ENCODE measurements at regions not wholly inside any gene's neighbourhood (a gene's known extent, or its start where the extent isn't known, plus 50 kb on each side); places are given as distances from the start of the nearest gene placed in this dataset.

DNA sequence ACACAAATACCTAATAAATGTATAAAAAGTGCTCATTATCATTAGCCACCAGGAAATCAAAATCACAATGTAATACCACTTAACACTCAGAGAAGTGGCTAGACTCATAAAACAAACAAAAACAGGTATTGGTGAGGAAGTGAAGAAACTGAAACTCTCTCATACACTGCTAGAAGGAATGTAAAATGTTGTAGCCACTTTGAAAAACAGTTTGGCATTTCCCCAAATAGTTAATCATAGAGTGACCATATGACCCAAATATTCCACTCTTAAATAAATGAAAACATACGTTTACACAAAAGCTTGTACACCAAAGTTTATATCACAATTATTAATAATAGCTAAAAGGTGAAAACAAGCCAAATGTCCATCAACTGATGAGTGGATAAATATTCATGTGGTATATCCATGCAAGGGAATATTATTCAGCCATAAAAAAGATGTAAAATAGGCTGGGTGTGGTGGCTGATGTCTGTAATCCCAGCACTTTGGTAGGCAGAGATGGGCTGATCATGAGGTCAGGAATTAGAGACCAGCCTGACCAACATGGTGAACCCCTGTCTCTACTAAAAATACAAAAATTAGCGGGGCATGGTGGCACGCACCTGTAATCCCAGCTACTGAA, 86.2 kb upstream of the COL5A2 start:
- intact Hi-C loops (cut with DNase I, micrococcal nuclease) = no loop called here
- Histone ChIP-seq H3K27ac (ENCODE audit: low read depth in 1 of 2, low read length in 2 of 2) (no peak overlapping the region), H3K4me3 (ENCODE audit: low read length) (no peak overlapping the region), H3K9me3 (ENCODE audit: control insufficient read depth in 1 of 2, insufficient read depth in 1 of 2, low read length in 2 of 2) (no peaks in the 10 kb centered on the region), H3K36me3 (ENCODE audit: insufficient read depth, low read length) (no peaks in the 10 kb centered on the region), H3K27me3 (ENCODE audit: control insufficient read depth in 1 of 2, insufficient read depth in 2 of 2, low read length in 2 of 2) (no peaks in the 10 kb centered on the region), H3K4me1 (ENCODE audit: insufficient read depth, low read length) (no peaks in the 10 kb centered on the region)
- ChIA-PET POLR2A (no interaction called here), CTCF (no interaction called here)
- TF ChIP-seq, protein P1, sequence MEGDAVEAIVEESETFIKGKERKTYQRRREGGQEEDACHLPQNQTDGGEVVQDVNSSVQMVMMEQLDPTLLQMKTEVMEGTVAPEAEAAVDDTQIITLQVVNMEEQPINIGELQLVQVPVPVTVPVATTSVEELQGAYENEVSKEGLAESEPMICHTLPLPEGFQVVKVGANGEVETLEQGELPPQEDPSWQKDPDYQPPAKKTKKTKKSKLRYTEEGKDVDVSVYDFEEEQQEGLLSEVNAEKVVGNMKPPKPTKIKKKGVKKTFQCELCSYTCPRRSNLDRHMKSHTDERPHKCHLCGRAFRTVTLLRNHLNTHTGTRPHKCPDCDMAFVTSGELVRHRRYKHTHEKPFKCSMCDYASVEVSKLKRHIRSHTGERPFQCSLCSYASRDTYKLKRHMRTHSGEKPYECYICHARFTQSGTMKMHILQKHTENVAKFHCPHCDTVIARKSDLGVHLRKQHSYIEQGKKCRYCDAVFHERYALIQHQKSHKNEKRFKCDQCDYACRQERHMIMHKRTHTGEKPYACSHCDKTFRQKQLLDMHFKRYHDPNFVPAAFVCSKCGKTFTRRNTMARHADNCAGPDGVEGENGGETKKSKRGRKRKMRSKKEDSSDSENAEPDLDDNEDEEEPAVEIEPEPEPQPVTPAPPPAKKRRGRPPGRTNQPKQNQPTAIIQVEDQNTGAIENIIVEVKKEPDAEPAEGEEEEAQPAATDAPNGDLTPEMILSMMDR (IDR thresholded peaks at IDR 0.05) = no peak
- DNase-seq (no peak), ATAC-seq (ENCODE audit: poor library complexity) (no peak)
- no peak overlapping the region for H3K27ac Mint-ChIP-seq
- no peaks in the 10 kb centered on the region for H3K27me3 Mint-ChIP-seq
- peaks cover 9% of the 10 kb centered on the region for H3K4me1 Mint-ChIP-seq (ENCODE audit: low read depth)
- H3K36me3 Mint-ChIP-seq (ENCODE audit: low read depth) = no peaks in the 10 kb centered on the region
- H3K9me3 Mint-ChIP-seq = peaks cover 3% of the 10 kb centered on the region
- H3K4me3 Mint-ChIP-seq = no peak overlapping the region

DNA sequence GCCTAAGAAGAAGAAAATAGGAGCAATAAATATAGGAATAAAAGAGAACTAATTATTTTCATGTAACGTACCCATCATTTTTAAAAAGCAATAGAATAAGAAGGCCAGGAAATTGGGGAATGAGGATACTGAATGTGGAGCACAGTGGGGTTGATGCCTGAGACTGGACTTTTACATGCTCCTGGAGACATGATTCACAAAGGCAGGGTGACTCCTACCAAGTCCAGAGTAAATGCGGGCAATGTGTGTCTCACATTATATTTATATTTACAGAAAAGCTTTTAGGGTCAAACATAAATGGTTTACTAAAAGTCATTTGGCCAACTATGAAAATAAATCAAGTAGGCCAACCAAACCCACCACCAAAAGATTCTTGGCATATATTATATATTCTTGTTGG, 87.9 kb upstream of the COL5A2 start:
- Mint-ChIP-seq H3K27me3 (no peaks in the 10 kb centered on the region), H3K27ac (no peak overlapping the region), H3K4me3 (no peak overlapping the region), H3K9me3 (peaks cover 5% of the 10 kb centered on the region), H3K4me1 (ENCODE audit: low read depth) (no peaks in the 10 kb centered on the region), H3K36me3 (ENCODE audit: low read depth) (no peaks in the 10 kb centered on the region)
- Histone ChIP-seq H3K27ac (ENCODE audit: low read depth in 1 of 2, low read length in 2 of 2) (no peak overlapping the region), H3K36me3 (ENCODE audit: insufficient read depth, low read length) (no peaks in the 10 kb centered on the region), H3K9me3 (ENCODE audit: control insufficient read depth in 1 of 2, insufficient read depth in 1 of 2, low read length in 2 of 2) (no peaks in the 10 kb centered on the region), H3K27me3 (ENCODE audit: control insufficient read depth in 1 of 2, insufficient read depth in 2 of 2, low read length in 2 of 2) (no peaks in the 10 kb centered on the region), H3K4me1 (ENCODE audit: insufficient read depth, low read length) (no peaks in the 10 kb centered on the region), H3K4me3 (ENCODE audit: low read length) (no peak overlapping the region)
- ATAC-seq (ENCODE audit: poor library complexity) (no peak), DNase-seq (no peak)
- TF ChIP-seq, protein P1 (IDR thresholded peaks at IDR 0.05) = no peak
- intact Hi-C loops (cut with DNase I, micrococcal nuclease) = no loop called here
- ChIA-PET CTCF (no interaction called here), POLR2A (no interaction called here)

DNA sequence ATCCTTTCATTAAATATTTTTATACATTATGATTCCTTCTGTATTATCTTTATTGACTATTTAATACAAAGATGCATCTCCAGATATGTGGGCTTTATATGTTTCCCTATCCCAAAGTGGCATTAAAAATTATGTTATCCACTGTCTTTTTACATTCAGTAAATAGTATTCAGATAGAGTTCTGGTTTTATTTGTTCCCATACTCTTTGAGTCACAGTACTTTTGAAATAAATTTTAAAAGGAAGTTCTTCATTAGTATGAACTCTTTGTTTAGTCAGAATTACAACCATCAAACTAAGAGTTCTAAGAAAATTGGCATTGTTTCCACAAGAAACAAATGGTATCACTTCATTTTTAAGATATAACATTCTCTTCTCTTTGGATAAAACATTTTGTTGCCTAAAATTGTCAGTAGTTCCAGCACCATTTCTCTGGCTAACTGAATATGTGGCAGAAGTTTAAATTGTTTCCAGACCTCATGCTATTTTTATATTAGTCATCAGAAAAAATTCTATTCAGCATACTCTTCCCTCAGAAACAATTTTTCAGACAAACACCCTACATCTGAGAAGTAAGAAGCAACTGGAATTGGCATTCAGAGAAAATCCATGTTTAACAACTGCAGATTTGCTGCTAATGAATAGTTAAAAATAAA, 88.5 kb upstream of the COL5A2 start:
- Mint-ChIP-seq H3K4me3 (no peak overlapping the region), H3K27me3 (no peaks in the 10 kb centered on the region), H3K27ac (no peak overlapping the region), H3K36me3 (ENCODE audit: low read depth) (no peaks in the 10 kb centered on the region), H3K9me3 (peaks cover 5% of the 10 kb centered on the region), H3K4me1 (ENCODE audit: low read depth) (no peaks in the 10 kb centered on the region)
- H3K9me3 ChIP-seq (ENCODE audit: control insufficient read depth in 1 of 2, insufficient read depth in 1 of 2, low read length in 2 of 2) = no peaks in the 10 kb centered on the region
- DNase-seq = no peak
- no peak overlapping the region for H3K4me3 ChIP-seq (ENCODE audit: low read length)
- no peaks in the 10 kb centered on the region for H3K36me3 ChIP-seq (ENCODE audit: insufficient read depth, low read length)
- H3K4me1 ChIP-seq (ENCODE audit: insufficient read depth, low read length) = no peaks in the 10 kb centered on the region
- ATAC-seq (ENCODE audit: poor library complexity) = no peak
- POLR2A ChIA-PET = no interaction called here
- no peak overlapping the region for H3K27ac ChIP-seq (ENCODE audit: low read depth in 1 of 2, low read length in 2 of 2)
- CTCF ChIA-PET = no interaction called here
- intact Hi-C loops (cut with DNase I, micrococcal nuclease) = no loop called here
- no peaks in the 10 kb centered on the region for H3K27me3 ChIP-seq (ENCODE audit: control insufficient read depth in 1 of 2, insufficient read depth in 2 of 2, low read length in 2 of 2)
- TF ChIP-seq, protein P1 (IDR thresholded peaks at IDR 0.05) = no peak

Data from CD4-positive, alpha-beta T cell (primary cell).